ENCODE measurements at regions not wholly inside any gene's neighbourhood (a gene's known extent, or its start where the extent isn't known, plus 50 kb on each side); places are given as distances from the start of the nearest gene placed in this dataset.
"Not testable (repeated sequence)": the region's sequence is repeated elsewhere in the genome, so short reads cannot be mapped to it uniquely, and the experiment has no call there.

DNA sequence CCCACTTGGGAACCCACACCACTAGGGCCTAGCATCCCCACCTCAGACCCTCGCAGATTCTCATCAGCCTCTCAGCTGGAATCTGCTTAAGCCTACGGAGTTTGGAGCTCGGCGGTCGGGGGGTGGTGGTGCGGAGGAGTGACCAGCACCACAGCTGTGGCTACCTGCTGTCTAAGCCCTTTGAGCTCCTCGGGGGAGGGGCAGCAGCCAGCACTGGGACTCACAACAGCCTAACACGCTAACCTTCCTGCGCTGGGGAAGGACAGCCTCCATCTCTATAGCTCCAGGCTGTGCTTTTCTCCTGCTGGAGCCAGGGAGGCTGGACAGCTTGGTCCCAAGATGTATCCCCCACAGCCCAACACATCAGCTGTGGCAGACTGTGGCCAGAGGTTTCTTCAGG is 281.5 kb downstream of the USP46 start:
- Mint-ChIP-seq H3K27me3 (peaks cover 3% of the 10 kb centered on the region), H3K4me1 (ENCODE audit: low read depth) (no peaks in the 10 kb centered on the region), H3K27ac (no peak overlapping the region), H3K36me3 (ENCODE audit: insufficient read depth) (no peaks in the 10 kb centered on the region), H3K4me3 (ENCODE audit: low read depth) (no peak overlapping the region), H3K9me3 (ENCODE audit: low read depth) (peaks cover 8% of the 10 kb centered on the region)
- TF ChIP-seq, protein P1, sequence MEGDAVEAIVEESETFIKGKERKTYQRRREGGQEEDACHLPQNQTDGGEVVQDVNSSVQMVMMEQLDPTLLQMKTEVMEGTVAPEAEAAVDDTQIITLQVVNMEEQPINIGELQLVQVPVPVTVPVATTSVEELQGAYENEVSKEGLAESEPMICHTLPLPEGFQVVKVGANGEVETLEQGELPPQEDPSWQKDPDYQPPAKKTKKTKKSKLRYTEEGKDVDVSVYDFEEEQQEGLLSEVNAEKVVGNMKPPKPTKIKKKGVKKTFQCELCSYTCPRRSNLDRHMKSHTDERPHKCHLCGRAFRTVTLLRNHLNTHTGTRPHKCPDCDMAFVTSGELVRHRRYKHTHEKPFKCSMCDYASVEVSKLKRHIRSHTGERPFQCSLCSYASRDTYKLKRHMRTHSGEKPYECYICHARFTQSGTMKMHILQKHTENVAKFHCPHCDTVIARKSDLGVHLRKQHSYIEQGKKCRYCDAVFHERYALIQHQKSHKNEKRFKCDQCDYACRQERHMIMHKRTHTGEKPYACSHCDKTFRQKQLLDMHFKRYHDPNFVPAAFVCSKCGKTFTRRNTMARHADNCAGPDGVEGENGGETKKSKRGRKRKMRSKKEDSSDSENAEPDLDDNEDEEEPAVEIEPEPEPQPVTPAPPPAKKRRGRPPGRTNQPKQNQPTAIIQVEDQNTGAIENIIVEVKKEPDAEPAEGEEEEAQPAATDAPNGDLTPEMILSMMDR (IDR thresholded peaks at IDR 0.05; ENCODE audit: unreplicated experiment), result no peak
- DNase-seq (ENCODE audit: low spot score, unreplicated experiment), result no peak

- no peak for DNase-seq (ENCODE audit: low spot score, unreplicated experiment)
- Mint-ChIP-seq H3K27me3 (no peaks in the 10 kb centered on the region), H3K4me1 (ENCODE audit: low read depth) (no peaks in the 10 kb centered on the region), H3K4me3 (ENCODE audit: low read depth) (no peak overlapping the region), H3K9me3 (ENCODE audit: low read depth) (peaks cover 15% of the 10 kb centered on the region), H3K27ac (no peak overlapping the region), H3K36me3 (ENCODE audit: insufficient read depth) (no peaks in the 10 kb centered on the region)
- TF ChIP-seq, protein P1 (IDR thresholded peaks at IDR 0.05; ENCODE audit: unreplicated experiment), result no peak
Observed at GRCh38 chr4:52407545-52407944, 251.6 kb downstream of the USP46 start.

GRCh38 chr4:52408032-52408431 is 251.1 kb downstream of the USP46 start:
- H3K36me3 Mint-ChIP-seq (ENCODE audit: insufficient read depth), result no peaks in the 10 kb centered on the region
- H3K4me3 Mint-ChIP-seq (ENCODE audit: low read depth), result no peak overlapping the region
- H3K27me3 Mint-ChIP-seq, result no peaks in the 10 kb centered on the region
- DNase-seq (ENCODE audit: low spot score, unreplicated experiment), result no peak
- TF ChIP-seq, protein P1 (IDR thresholded peaks at IDR 0.05; ENCODE audit: unreplicated experiment), result no peak
- no peak overlapping the region for H3K27ac Mint-ChIP-seq
- peaks cover 17% of the 10 kb centered on the region for H3K9me3 Mint-ChIP-seq (ENCODE audit: low read depth)
- H3K4me1 Mint-ChIP-seq (ENCODE audit: low read depth), result no peaks in the 10 kb centered on the region

GRCh38 chr4:52408471-52408870 is 250.6 kb downstream of the USP46 start:
- H3K27ac Mint-ChIP-seq, result no peak overlapping the region
- no peak for DNase-seq (ENCODE audit: low spot score, unreplicated experiment)
- H3K27me3 Mint-ChIP-seq, result no peaks in the 10 kb centered on the region

GRCh38 chr4:52409766-52410165 is 249.3 kb downstream of the USP46 start:
- H3K4me3 Mint-ChIP-seq (ENCODE audit: low read depth); H3K27me3 Mint-ChIP-seq; H3K27ac Mint-ChIP-seq; H3K4me1 Mint-ChIP-seq (ENCODE audit: low read depth); DNase-seq (ENCODE audit: low spot score, unreplicated experiment); H3K36me3 Mint-ChIP-seq (ENCODE audit: insufficient read depth): not testable (repeated sequence)
- H3K9me3 Mint-ChIP-seq (ENCODE audit: low read depth), result peaks cover 19% of the 10 kb centered on the region

More at GRCh38 chr4:52408471-52408870, 250.6 kb downstream of the USP46 start:
- Mint-ChIP-seq H3K4me3 (ENCODE audit: low read depth) (no peak overlapping the region), H3K36me3 (ENCODE audit: insufficient read depth) (no peaks in the 10 kb centered on the region), H3K4me1 (ENCODE audit: low read depth) (no peaks in the 10 kb centered on the region), H3K9me3 (ENCODE audit: low read depth) (peaks cover 19% of the 10 kb centered on the region)
- TF ChIP-seq, protein P1 (IDR thresholded peaks at IDR 0.05; ENCODE audit: unreplicated experiment), result no peak

DNA sequence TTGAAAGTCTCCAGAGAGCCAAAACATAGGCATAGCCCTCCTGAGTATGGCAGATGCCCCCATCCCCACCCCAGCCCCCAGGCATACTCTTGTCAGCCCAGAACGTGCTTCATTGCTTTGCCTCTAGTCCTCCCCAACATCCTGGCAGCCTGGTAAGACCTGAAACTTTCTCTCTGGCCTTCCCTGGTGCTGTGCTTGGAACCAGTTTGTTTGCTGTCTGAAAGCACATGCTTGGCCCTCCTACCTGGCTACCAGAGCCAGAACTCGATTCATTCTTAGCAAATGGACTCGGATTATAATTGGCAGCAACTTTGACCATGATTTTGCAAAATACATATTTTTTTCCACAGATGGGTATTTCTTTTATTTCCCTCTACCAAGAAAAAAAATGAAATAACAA is 248.1 kb downstream of the USP46 start:
- DNase-seq (ENCODE audit: low spot score, unreplicated experiment), result no peak
- peaks cover 6% of the 10 kb centered on the region for H3K4me1 Mint-ChIP-seq (ENCODE audit: low read depth)
- TF ChIP-seq, protein P1 (IDR thresholded peaks at IDR 0.05; ENCODE audit: unreplicated experiment), result no peak
- H3K9me3 Mint-ChIP-seq (ENCODE audit: low read depth), result peaks cover 19% of the 10 kb centered on the region
- H3K4me3 Mint-ChIP-seq (ENCODE audit: low read depth), result no peak overlapping the region
- H3K27me3 Mint-ChIP-seq, result no peaks in the 10 kb centered on the region
- no peaks in the 10 kb centered on the region for H3K36me3 Mint-ChIP-seq (ENCODE audit: insufficient read depth)
- H3K27ac Mint-ChIP-seq, result no peak overlapping the region

Data from progenitor cell of endocrine pancreas (in vitro differentiated cells).